SH-SY5Y (cell line): ENCODE measurements at regions not wholly inside any gene's neighbourhood (a gene's known extent, or its start where the extent isn't known, plus 50 kb on each side); places are given as distances from the start of the nearest gene placed in this dataset.

ENCODE experiments used
- GATA2 ChIP-seq: IDR thresholded peaks from 2 replicates; pipeline ENCODE4 v1.6.1; 2011; ENCODE audit warnings: mild to moderate bottlenecking, low read depth, low read length
- GATA3 ChIP-seq: IDR thresholded peaks from 2 replicates; pipeline ENCODE4 v1.6.1; 2011; ENCODE audit warnings: low read depth, mild to moderate bottlenecking, low read length, moderate library complexity

DNA sequence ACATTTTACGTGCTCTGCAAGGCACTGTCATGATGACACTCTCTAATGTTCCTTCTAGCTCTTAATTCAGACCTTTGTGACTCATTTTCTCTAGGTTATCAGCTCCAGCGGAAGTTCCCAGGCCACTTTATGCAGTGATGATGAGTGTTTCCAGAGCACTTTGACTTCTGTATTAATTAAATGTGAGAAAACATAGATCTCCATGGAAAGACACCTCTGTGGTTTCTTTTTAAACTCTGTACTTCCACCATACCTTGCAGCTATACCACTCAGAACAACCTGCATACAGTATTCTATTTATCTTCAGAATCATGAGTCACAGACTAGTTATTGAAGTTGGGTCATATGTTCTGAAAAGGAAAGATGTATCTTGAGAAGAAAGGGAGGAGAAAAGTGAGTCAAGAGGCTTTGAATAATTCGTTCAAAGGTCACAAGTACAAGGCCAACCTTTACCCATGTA lies 175.6 kb upstream of the TENM4 start:
- TF ChIP-seq GATA2 (no peak), GATA3 (no peak)
